SU-DHL-6 (cell line): ENCODE measurements at regions not wholly inside any gene's neighbourhood (a gene's known extent, or its start where the extent isn't known, plus 50 kb on each side); places are given as distances from the start of the nearest gene placed in this dataset.

Experiments
- H2AFZ ChIP-seq: fragments of 200-600 bp; sonication (generic); 2 replicates; pipeline ENCODE4 v1.6.1; 2014; ENCODE audit warnings: low read depth, mild to moderate bottlenecking, moderate library complexity, mixed read lengths, antibody characterized with exemption, low read length; ENCODE audit not compliant: severe bottlenecking
- H3F3A ChIP-seq: fragments of 200-600 bp; shearing (Covaris generic); 2 replicates; pipeline ENCODE4 v1.6.0; 2016; ENCODE audit warnings: antibody characterized with exemption, mild to moderate bottlenecking; ENCODE audit not compliant: insufficient read depth
- H3K27ac ChIP-seq: fragments of 200-600 bp; sonication (generic); 2 replicates; pipeline ENCODE4 v1.5.1; 2016; ENCODE audit warnings: low read depth, mild to moderate bottlenecking, low read length, moderate library complexity, mixed read lengths
- H3K27me3 ChIP-seq: fragments of 200-600 bp; sonication (generic), shearing (Covaris generic); 2 replicates; pipeline ENCODE4 v1.6.0; 2014; ENCODE audit warnings: mild to moderate bottlenecking, low read length
- H3K36me3 ChIP-seq: fragments of 200-600 bp; sonication (generic); 2 replicates; pipeline ENCODE4 v1.6.1; 2014; ENCODE audit warnings: mild to moderate bottlenecking, low read length, mixed read lengths
- H3K4me2 ChIP-seq: fragments of 300-600, 200-600 bp; shearing (Covaris generic), sonication (generic); 2 replicates; pipeline ENCODE4 v1.6.0; 2014; ENCODE audit warnings: low read length, low read depth, mild to moderate bottlenecking; ENCODE audit not compliant: poor library complexity, severe bottlenecking
- H3K4me3 ChIP-seq: fragments of 200-600 bp; sonication (generic); 2 replicates; pipeline ENCODE4 v1.5.1; 2014; ENCODE audit warnings: antibody characterized with exemption, low read length, mild to moderate bottlenecking, mixed read lengths; ENCODE audit not compliant: insufficient read depth, poor library complexity, severe bottlenecking
- H3K79me2 ChIP-seq: fragments of 200-600 bp; sonication (generic); 2 replicates; pipeline ENCODE4 v1.6.1; 2014; ENCODE audit warnings: mild to moderate bottlenecking, low read length, moderate library complexity; ENCODE audit not compliant: insufficient read depth
- H3K9ac ChIP-seq: fragments of 200-600 bp; sonication (generic); 2 replicates; pipeline ENCODE4 v1.7.0; 2014; ENCODE audit warnings: mild to moderate bottlenecking, low read length
- H3K9me2 ChIP-seq: fragments of 200-600 bp; sonication (generic); replicated peaks from 2 replicates; pipeline ENCODE4 v1.6.1; 2014; ENCODE audit warnings: low read length; ENCODE audit not compliant: insufficient read depth
- H3K9me3 ChIP-seq: fragments of 200-600 bp; sonication (generic); 2 replicates; pipeline ENCODE4 v1.6.1; 2014; ENCODE audit warnings: low read length, mixed read lengths; ENCODE audit not compliant: insufficient read depth
- H4K20me1 ChIP-seq: fragments of 200-600 bp; sonication (generic); 2 replicates; pipeline ENCODE4 v1.6.1; 2014; ENCODE audit warnings: low read depth, mild to moderate bottlenecking, antibody characterized with exemption, low read length, moderate library complexity, mixed read lengths
- CTCF ChIP-seq: fragments of 200-600 bp; sonication (generic); IDR thresholded peaks from one replicate; pipeline ENCODE4 v1.5.1; 2017; ENCODE audit warnings: antibody characterized with exemption, mild to moderate bottlenecking, low read length, moderate library complexity; ENCODE audit not compliant: insufficient read depth, poor library complexity, severe bottlenecking
- EZH2phosphoT487 ChIP-seq: fragments of 200-600 bp; sonication (generic), shearing (Covaris generic); conservative IDR thresholded peaks from 2 replicates; pipeline ENCODE4 v1.6.1; 2018; ENCODE audit warnings: mild to moderate bottlenecking, antibody characterized with exemption, low read length, moderate library complexity, mixed read lengths

DNA sequence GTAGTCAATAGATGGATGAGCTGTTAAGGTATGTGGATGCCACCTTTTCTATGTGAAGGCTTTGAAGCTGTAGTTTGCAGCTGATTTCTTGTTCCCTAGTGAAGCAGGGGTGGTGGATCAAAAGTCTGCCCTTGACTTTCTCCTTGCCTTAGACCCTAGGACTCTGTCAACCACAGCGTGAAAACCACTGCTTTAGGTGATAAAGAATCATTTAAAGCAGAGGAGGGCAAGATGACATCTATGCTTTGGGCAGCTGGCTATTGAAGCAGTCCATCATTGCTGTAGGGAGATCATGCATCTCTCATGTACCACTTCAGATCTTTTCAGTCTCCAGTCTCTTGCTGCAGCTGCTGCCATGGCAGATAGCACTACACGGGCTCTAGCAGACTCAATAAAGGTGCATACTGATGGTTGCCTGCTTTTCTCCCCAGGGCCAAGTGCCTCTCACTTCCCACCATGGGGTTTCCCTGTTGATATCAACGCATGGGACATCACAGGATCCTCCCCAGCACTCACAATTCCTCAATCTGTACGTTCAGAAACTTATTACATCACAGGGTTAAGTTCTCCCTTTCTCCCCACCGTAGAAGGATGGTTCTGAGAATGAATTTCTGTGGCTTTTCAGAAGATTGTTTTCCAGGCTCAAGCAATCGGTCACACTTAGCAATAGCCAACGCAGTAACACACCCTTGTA is 122.0 kb upstream of the STMND1 start:
- Histone ChIP-seq H3K4me2 (no peak overlapping the region), H3K79me2 (no peaks in the 10 kb centered on the region), H3K27me3 (no peaks in the 10 kb centered on the region), H3F3A (no peaks in the 10 kb centered on the region), H4K20me1 (no peaks in the 10 kb centered on the region), H2AFZ (no peak overlapping the region), H3K27ac (no peak overlapping the region), H3K4me3 (no peak overlapping the region), H3K9me3 (no peaks in the 10 kb centered on the region), H3K9ac (no peak overlapping the region), H3K36me3 (no peaks in the 10 kb centered on the region), H3K9me2 (no peaks in the 10 kb centered on the region)
- TF ChIP-seq CTCF (no peak), EZH2phosphoT487 (no peak)

- Histone ChIP-seq H3K27ac (no peak overlapping the region), H2AFZ (no peak overlapping the region), H3K79me2 (no peaks in the 10 kb centered on the region), H3K27me3 (no peaks in the 10 kb centered on the region), H3K4me3 (no peak overlapping the region), H3F3A (no peaks in the 10 kb centered on the region), H3K9ac (no peak overlapping the region), H4K20me1 (no peaks in the 10 kb centered on the region), H3K4me2 (no peak overlapping the region), H3K9me2 (no peaks in the 10 kb centered on the region), H3K9me3 (no peaks in the 10 kb centered on the region), H3K36me3 (no peaks in the 10 kb centered on the region)
- TF ChIP-seq EZH2phosphoT487 (no peak), CTCF (no peak)
These were observed 123.2 kb upstream of the STMND1 start for GRCh38 chr6:16978686-16979085.

DNA sequence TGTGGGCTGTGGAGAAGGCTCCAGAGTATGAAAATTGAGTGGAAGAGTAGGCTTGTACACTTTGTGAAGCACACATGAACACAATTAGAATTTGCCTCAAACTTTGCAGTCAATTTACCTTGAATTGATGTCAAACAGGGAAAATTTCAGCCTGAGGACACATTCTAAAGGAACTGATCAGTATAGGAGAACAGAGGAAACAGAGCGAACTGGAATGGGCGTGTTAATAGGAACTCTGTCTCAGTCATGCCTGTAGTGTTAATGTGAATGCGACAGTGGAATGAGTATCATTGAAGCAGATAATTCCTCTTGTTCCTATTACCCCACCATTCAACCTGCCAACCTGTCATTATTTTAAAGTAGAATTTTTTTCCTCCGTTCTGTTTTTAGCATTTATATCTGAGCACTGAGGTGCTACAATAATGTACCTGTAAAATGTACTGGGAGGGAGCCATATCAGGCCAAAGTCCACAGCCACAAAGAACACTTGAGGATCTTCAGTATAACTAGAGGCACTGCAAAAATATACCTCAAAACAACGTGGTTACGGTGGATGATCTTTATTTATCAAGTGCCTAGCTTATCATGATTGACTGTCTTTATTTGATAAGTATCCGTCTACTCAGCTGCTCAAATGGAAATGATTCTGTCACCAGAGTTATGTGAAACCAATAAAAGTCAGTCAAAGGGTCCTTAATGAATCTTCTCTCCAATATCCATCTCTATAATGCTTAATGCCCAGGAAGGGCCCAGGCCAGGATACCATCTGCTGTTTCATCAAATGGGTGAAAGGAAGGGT is 125.3 kb upstream of the STMND1 start:
- Histone ChIP-seq H3K36me3 (no peaks in the 10 kb centered on the region), H3K9me2 (no peaks in the 10 kb centered on the region), H3K4me2 (no peak overlapping the region), H3K4me3 (no peak overlapping the region), H4K20me1 (no peaks in the 10 kb centered on the region), H3K79me2 (no peaks in the 10 kb centered on the region), H3K27me3 (no peaks in the 10 kb centered on the region), H2AFZ (no peak overlapping the region), H3F3A (no peaks in the 10 kb centered on the region), H3K27ac (no peak overlapping the region), H3K9ac (no peak overlapping the region), H3K9me3 (no peaks in the 10 kb centered on the region)
- TF ChIP-seq EZH2phosphoT487 (no peak), CTCF (no peak)
